WTC11 (cell line): ENCODE measurements at regions not wholly inside any gene's neighbourhood (a gene's known extent, or its start where the extent isn't known, plus 50 kb on each side); places are given as distances from the start of the nearest gene placed in this dataset.

Source experiments
- CTCF ChIP-seq: fragments of 200-600 bp; IDR thresholded peaks from 2 replicates; pipeline ENCODE4 v1.8.0; 2022; ENCODE audit warnings: antibody characterized with exemption
- FOXP4 ChIP-seq: sonication (generic); formaldehyde crosslinking; IDR thresholded peaks from 2 replicates; pipeline ENCODE4 v1.8.0; 2022; ENCODE audit warnings: mild to moderate bottlenecking, missing genetic modification reagents
- NR3C1 ChIP-seq: sonication (generic); formaldehyde crosslinking; conservative IDR thresholded peaks from 2 replicates; pipeline ENCODE4 v1.8.1; 2023; ENCODE audit warnings: low read depth, mild to moderate bottlenecking, missing genetic modification reagents
- PRRX2 ChIP-seq: fragments of 250-450 bp; sonication (Bioruptor Pico); IDR thresholded peaks from 2 replicates; pipeline ENCODE4 v1.8.0; 2021; ENCODE audit warnings: mild to moderate bottlenecking
- SP1 ChIP-seq: sonication (generic); formaldehyde crosslinking; conservative IDR thresholded peaks from 2 replicates; pipeline ENCODE4 v1.8.1; 2022; ENCODE audit warnings: missing genetic modification reagents
- STAT6 ChIP-seq: sonication (generic); formaldehyde crosslinking; conservative IDR thresholded peaks from 2 replicates; pipeline ENCODE4 v1.8.1; 2023; ENCODE audit warnings: mild to moderate bottlenecking, low read depth, missing genetic modification reagents, moderate library complexity
- ZBTB21 ChIP-seq: sonication (generic); formaldehyde crosslinking; IDR thresholded peaks from 2 replicates; pipeline ENCODE4 v1.8.1; 2023; ENCODE audit warnings: mild to moderate bottlenecking, missing genetic modification reagents, borderline replicate concordance
- TF ChIP-seq, protein P1 (sequence below): sonication (generic); formaldehyde crosslinking; IDR thresholded peaks from 2 replicates; pipeline ENCODE4 v1.8.1; 2023; ENCODE audit warnings: mild to moderate bottlenecking, missing genetic modification reagents
- TF ChIP-seq, protein P2 (sequence below): sonication (generic); formaldehyde crosslinking; IDR thresholded peaks from 2 replicates; pipeline ENCODE4 v1.8.0; 2022; ENCODE audit warnings: mild to moderate bottlenecking, missing genetic modification reagents

GRCh38 chr1:171405391-171405714 lies 80.0 kb upstream of the PRRC2C start:
- TF ChIP-seq NR3C1 (no peak), CTCF (no peak), STAT6 (CRISPR knock-in tag) (no peak), SP1 (CRISPR knock-in tag) (no peak), FOXP4 (CRISPR knock-in tag) (no peak), PRRX2 (CRISPR knock-in tag) (no peak), ZBTB21 (CRISPR knock-in tag) (no peak)
- TF ChIP-seq, protein P1, sequence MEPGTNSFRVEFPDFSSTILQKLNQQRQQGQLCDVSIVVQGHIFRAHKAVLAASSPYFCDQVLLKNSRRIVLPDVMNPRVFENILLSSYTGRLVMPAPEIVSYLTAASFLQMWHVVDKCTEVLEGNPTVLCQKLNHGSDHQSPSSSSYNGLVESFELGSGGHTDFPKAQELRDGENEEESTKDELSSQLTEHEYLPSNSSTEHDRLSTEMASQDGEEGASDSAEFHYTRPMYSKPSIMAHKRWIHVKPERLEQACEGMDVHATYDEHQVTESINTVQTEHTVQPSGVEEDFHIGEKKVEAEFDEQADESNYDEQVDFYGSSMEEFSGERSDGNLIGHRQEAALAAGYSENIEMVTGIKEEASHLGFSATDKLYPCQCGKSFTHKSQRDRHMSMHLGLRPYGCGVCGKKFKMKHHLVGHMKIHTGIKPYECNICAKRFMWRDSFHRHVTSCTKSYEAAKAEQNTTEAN, result no peak
- TF ChIP-seq, protein P2, sequence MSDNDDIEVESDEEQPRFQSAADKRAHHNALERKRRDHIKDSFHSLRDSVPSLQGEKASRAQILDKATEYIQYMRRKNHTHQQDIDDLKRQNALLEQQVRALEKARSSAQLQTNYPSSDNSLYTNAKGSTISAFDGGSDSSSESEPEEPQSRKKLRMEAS (CRISPR knock-in tag), result no peak
